HG03139 (cell line): ENCODE measurements at regions not wholly inside any gene's neighbourhood (a gene's known extent, or its start where the extent isn't known, plus 50 kb on each side); places are given as distances from the start of the nearest gene placed in this dataset.
"Not testable (repeated sequence)": the region's sequence is repeated elsewhere in the genome, so short reads cannot be mapped to it uniquely, and the experiment has no call there.

ENCODE experiments used
- ATAC-seq: cut with Tn5 transposase; IDR thresholded peaks from one replicate; pipeline ENCODE4 v1.9.1; 2021; ENCODE audit not compliant: unreplicated experiment

- ATAC-seq, result no peak
These were observed 91.3 kb upstream of the WDR44 start for GRCh38 chrX:118254611-118255010.

GRCh38 chrX:118255921-118256320 is 90.0 kb upstream of the WDR44 start:
- ATAC-seq, result no peak

GRCh38 chrX:118257781-118258180 is 88.1 kb upstream of the WDR44 start:
- ATAC-seq, result no peak

GRCh38 chrX:118259213-118259612 is 86.7 kb upstream of the WDR44 start:
- ATAC-seq, result no peak

- no peak for ATAC-seq
These were observed 84.8 kb upstream of the WDR44 start for GRCh38 chrX:118261151-118261550.

GRCh38 chrX:118271775-118272174 is 74.1 kb upstream of the WDR44 start:
- ATAC-seq, result no peak

- ATAC-seq, result no peak
These were observed 73.7 kb upstream of the WDR44 start for GRCh38 chrX:118272242-118272641.

- no peak for ATAC-seq
These were observed 59.7 kb upstream of the WDR44 start for GRCh38 chrX:118286066-118286762.

GRCh38 chrX:118295818-118296217 is 50.1 kb upstream of the WDR44 start:
- ATAC-seq, result not testable (repeated sequence)
